ENCODE measurements at regions not wholly inside any gene's neighbourhood (a gene's known extent, or its start where the extent isn't known, plus 50 kb on each side); places are given as distances from the start of the nearest gene placed in this dataset.
A peak's percentile ranks its signal among the peaks of the same experiment; 100 is the strongest.
"Not testable (repeated sequence)": the region's sequence is repeated elsewhere in the genome, so short reads cannot be mapped to it uniquely, and the experiment has no call there.

DNA sequence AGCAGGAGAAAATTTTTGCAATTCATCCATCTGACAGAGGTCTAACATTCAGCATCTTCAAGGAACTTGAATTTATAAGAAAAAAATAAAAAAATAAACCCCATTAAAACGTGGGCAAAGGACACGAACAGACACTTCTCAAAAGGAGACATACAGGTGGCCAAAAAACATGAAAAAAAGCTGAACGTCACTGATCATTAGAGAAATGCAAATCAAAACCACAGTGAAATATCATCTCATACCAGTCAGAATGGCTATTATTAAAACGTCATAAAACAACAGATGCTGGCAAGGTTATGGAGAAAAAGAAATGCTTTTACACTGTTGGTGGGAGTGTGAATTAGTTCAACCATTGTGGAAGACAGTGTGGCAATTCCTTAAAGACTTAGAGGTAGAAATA is 209.2 kb downstream of the SPRY1 start:
- not testable (repeated sequence) for DNase-seq

DNA sequence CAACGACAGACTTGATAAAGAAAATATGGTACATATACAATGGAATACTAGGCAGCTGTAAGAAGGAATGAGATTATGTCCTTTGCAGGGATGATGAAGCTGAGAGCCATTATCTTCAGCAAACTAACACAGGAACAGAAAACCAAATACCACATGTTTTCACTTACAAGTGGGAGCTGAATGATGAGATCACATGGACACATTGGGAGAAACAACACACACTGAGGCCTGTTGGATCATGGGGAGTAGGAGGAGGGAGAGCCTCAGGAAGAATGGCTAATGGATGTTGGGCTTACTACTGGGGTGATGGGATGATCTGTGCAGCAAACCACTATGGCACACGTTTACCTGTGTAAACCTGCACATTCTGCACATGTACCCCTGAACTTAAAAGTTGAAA is 209.7 kb downstream of the SPRY1 start:
- DNase-seq, result no peak

DNA sequence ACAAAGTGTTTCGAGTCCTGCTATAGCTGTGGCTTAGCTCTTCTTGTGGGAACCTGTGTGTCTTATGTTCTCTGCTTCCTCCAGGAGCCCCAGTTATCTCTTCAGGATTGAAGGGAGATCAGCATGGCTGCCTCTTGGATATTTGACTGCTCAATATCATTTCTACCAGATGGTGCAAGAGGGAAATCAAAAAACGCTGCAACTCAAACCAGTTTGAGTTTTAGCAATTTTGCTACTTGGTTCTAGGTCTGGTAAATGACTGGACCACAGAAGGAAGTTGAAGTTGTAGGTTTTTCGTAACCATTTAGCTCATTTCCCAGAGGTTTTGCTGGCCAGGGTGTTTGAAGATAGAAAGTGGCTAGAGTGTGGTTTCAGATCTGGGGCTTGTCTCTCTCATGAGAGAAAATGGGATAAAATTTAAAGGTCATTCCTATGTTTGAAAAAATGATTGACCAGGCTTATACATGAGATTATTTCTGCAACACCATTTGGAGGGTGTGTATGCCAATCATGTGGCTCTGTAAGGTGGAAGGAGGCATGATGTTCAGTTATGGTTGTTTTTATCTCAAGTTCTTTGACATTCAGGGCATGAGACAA is 210.4 kb downstream of the SPRY1 start:
- DNase-seq, result peak; percentile 42

DNA sequence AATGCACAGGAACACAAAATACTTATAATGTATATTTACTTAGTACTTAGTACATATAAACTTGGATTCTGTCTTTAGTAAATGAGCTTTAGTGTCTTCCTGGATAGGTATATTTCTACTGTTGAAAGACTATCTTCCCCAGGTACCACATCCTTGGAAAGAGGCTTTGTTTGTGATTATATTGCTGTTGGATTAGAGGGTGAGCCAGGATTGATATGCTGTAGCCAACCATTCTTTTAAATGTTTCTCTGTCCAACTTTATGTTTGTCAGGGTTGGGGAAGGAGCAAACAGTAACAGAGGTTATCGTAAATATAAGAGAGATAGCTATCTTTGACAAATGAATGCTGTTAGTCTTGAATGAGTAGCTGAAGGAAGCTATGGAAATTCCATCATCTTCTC is 213.2 kb downstream of the SPRY1 start:
- DNase-seq, result no peak

DNA sequence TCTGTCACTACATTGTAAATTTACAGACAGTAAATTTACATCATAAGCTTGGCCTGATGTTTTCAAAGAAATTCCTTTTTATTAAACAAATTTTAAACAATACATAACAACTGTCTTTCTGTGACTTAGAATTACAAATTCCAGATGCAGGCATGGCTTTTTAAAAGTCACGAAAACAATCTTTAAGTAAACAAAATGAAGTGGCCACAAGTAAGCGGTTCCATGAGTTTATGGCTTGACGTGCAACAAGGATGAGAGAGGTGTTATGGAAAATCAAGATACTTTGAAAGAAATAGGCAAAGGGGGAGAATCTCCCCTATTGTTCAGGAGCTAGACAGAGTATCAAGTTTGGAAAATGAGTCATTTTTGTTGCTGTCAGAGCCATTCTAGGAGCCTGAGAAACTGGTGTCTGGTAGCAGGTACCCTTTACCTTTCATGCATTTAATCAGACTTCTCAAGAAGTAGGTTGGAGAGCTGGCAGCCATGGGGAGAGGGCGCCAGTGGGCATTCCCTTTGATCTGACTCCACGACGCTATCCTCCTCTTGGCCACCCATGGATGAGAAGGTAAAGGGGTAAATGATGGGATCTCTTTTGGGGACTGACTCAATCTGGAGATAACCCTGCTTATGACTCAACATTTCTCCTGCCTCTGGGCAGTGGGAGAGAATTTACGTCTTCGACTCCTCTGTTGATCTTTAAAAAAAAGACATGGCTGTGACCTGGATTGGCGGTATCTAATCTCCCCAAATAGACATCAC is 217.2 kb downstream of the SPRY1 start:
- no peak for DNase-seq

DNA sequence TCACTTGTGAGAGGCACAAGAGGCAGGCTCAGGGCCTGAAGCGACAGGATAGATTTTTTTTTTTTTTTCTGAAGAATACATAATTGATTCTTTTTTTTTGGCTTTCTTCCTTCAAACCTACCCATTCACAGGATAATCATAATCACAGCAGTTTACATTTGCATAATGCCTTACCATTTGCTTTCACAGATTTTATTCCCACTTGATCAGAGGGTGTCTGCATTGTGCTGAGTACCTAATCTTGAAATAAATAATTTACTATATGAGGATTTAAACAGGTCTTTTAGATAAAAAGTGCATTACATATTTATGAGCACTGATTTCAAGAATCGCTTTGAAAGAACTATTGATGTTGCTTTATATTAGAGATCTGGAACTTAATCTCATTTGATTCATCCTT is 219.3 kb downstream of the SPRY1 start:
- no peak for DNase-seq

DNA sequence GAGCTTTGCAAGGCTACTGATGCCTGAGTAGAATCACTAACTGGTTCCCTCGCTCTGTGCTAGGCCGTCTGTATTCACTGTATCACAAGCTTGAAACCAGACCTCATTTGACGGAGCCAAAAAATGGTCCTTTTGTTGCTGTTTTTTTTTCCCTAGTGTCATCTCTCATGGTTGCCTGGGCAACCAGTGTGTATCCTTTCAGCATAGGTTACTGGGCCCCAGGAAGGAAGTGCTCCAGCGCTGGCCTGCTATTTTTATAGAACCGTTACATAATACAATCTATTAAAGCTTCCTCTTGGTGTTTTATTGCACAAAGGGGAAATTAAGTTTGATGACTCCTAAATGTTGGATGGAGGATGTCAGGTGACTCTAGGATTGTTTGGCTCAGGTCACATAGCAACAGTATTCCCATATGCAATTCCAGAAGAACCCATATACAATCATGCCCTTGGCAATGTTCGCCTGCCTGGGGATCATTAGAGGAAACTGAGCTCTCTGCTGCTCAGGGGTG is 220.4 kb downstream of the SPRY1 start:
- DNase-seq, result no peak

DNA sequence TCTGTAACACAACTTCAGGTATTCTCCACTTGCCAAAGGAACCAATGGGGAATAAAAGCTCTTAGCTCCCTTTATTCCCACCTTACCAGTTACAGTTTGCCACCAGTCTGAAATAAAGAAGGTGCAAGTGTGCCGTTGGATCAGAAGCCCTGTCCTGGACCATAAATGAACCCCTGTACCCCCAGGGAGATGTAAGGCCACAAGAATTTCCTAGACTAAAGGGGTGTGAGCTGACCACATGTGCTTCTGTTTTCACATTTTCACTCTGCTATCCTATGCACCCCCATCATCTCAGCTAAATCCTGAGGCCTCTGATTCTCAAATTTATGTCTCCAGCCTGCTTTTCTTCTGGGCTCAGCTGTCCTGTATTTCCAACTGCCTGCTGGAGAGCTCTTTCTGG is 221.2 kb downstream of the SPRY1 start:
- DNase-seq, result no peak

DNA sequence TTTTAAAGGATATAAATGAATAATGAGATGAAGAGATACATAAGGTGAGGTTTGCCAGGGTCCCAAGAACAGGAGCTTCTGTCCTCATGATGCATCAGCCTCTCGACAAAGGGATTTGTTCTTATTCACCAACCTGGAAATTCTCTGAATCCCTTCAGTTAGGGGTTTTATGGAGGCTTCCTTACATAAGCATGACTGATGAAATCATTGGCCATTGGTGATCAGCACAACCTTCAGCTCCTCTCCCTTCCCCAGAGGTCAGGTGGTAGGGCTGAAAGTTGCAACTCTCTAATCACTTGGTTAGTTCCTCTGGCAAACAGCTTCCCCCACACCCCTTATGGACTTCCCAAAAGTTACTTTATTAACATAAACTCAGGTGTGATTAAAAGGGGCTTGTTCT is 222.0 kb downstream of the SPRY1 start:
- no peak for DNase-seq

DNA sequence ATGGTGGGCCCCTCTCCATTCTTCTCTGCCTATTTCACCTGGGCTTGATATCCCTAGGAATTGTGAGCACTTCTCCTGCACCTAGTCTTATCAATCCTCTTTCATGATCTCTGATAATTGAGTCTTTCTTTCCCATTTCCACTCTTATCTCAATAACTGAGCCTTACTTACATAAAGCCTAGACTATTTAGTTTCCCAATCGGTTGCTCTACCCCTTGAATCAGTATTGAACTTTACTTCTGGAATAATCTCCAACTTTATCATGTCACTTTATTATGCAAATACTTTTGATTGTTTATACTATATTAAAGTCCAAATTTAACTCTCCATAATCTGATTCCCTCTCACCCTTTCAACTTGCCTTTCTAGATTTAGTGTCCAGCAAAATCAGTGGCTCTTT is 222.7 kb downstream of the SPRY1 start:
- no peak for DNase-seq

DNA sequence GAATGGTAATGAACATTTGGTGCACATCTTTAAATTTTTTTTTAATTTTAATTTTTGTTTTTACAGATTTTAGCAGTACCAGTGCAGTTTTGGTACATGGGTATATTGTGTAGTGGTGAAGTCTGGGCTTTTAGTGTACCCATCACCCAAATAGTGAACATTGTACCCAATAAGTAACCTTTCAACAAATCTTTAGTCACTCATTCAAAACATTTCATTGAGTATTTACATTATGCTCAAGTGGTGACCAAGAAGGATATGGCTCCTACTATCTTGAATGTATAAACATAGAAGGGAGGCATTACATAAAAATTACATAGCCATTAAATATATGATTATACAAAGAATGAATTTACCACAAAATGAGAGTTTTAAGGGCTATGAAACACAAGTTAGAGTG is 223.3 kb downstream of the SPRY1 start:
- no peak for DNase-seq

DNA sequence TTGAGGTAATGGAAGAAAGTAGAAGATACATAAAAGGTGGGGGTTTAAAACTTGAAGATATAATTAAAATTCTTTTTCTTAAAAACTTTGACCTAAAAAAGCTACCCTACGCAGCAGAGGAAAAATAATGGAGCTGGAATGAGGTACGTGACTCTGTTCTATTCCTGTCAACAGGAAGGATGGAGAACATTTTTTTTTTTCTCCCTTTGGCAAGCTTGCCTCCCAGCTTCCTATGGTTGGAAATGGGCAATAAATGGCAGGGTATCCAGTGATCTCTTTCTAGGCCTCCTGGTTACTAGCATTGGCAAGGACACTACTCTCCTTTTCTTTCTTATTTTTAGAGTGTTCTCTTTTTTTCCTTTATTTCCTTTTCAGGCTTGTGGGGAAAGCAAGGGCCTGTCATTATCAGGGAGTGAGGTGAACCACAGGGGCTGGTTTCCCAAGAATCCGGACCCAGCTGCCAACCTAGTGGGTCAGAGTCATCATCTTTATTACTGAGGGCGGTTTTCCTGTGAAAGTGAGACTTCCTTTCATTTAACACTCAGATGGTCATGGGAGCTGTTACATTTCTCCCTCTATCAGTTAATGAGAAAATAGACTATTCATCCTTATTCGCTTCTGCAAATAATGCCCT is 224.6 kb downstream of the SPRY1 start:
- DNase-seq, result no peak

DNA sequence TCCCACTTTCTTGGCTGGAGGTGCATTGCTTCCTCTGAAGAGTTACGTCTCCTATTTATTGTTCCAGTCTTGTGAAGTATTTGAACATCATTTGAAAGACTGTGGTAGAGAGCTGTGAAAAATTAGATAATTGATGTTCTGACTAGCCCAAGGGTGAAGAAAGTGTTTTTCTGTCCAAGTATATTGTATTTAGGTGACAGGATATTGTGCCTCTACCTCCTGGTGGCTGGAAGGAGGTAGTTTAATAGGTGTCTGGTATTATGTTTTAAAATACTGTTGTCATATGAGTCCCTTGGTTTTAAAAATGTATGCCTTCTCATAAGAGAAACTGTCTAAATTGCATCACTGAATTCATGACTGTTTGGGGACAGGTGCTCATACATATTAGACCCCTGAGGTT is 226.0 kb downstream of the SPRY1 start:
- no peak for DNase-seq

DNA sequence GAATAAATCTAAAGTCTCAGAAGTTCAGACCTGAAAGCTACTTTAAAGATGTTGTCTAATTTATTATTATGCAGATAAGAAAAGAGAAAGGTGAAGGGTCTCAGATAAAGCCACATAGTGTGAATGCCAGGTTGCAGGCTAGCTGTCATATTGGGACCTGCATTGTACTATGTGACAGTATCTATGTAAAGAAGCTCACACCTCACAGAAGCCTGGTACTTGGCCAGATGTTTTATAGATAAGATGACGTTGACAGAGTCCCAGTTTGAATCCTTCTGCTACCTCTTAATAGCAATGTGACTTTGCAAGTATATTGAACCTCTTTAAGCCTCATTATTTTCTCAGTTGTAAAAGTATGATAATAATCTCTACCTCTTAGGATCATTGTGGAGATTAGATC is 227.0 kb downstream of the SPRY1 start:
- no peak for DNase-seq

DNA sequence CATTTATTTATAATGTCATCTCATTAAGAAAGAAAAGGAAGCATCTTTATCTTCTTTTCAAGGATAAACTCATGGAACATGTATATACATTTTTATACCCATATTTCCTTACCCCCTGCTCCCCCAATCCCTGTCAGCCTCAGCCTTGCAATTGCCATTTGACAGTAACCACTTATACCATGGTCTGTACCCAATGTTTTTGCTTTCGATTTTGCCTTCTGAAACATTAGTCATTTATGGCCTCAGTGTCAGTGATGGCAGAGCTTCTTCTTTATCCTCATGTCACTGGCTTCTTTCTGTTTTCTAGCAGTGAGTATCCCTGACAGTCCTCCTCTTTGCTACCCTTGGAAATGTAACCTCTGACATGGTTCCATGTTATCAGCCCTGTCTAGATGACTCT is 228.4 kb downstream of the SPRY1 start:
- DNase-seq, result peak; percentile 24

DNA sequence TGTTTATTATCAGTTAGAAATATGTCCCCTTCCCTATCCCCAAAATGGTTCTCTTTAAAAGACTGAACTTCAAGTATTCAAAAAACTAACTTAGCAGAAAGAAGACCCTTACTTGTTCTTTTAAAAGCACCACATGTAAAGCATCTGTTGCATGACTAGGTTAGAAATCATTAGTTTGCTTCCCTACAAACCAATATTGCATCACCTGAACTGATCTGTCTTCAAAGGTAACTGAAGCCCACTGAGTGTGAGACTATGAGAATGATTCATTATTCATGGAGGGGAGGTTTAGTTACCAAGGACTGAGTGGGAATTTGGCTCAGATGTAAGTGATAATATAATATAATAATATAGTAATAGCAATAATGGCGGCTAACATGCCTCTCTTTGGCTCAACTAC is 231.7 kb downstream of the SPRY1 start:
- DNase-seq, result no peak

DNA sequence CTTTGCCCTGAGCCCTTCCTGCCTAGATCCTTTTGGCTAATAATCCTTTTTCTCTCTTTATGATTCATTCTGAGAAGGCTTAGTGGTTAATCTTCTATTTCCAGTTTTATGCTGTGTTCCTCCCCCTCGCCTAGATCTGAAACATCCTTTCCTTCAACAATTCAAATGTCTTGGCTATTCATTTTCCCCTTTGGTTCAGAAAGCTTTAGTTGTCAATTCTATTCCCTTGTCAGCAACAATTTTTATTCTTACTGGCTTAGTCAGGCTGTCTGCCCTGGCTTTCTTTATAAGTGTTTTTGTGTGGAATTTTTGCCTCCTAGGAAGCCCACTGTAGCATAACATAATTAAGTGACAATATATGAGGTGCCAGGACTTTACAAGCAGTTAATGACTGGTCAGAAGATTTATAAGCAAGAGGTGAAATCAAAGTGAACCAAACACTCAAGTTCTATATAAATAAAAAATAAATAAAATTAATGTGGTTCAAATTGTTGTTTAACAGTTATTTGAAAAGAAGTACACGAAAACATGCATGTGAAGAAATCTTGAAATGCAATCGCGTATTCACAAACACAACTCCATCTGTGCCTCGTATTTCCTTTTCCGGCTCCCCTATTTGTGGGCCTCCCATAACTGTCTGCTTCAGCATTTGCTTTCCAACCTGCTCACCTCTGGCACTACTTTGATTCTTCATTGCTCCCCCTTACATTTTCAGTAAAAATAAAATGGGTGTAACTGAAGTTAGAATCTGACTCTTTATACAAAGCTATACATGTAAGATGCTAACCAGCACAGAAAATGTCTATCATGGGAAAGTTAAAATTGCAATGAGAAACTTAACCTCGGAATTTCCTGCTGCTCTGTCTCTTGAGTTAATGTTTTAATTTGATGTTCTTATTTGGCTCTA is 235.4 kb downstream of the SPRY1 start:
- DNase-seq, result no peak

DNA sequence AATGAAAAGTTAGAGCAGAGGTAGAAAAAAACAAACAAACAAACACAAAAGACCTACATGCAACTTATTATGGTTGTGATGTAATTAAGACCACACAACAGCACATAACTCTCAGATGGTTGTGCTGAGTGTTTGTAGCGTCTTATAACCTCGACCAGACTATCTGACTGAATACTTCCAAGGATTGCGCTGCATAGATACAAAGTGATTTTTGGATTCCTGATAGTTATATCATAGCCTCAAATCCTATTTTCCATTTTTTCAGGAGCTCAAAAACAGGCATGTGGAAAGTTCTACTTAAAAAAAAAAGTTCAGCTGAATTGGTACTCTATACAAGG is 236.1 kb downstream of the SPRY1 start:
- DNase-seq, result no peak

DNA sequence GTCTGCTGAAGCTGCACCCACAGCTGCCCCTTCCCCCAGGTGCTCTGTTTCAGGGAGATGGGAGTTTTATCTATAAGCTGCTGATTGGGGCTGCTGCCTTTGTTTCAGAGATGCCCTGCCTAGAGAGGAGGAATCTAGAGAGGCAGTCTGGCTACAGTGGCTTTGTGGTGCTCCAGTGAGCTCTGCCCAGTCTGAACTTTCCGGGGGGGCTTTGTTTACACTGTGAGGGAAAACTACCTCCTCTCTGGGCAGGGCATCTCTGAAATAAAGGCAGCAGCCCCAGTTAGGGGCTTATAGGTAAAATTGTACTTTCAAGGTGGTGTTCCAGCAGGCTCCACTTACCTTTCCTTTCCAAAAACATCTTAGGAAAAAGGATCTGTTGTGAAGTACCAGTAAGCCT is 242.2 kb downstream of the SPRY1 start:
- no peak for DNase-seq

DNA sequence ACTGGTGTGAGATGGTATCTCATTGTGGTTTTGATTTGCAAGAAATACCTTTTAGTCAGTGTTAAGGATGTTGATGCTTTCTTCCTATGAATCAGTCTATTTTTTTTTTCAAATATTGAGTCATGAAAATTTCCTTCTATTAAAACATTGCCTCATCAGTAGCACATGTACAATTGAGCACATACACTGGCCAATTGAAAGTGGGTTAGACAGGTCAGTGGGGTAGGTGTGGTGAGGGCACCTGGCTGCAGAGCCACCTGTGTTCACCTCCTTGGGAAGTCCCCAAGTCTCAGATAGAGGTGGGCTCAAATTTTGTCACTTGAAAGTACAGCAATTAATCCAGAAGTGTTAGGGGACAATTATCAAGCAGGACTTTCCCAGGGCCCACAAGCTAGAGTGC is 243.7 kb downstream of the SPRY1 start:
- no peak for DNase-seq

DNA sequence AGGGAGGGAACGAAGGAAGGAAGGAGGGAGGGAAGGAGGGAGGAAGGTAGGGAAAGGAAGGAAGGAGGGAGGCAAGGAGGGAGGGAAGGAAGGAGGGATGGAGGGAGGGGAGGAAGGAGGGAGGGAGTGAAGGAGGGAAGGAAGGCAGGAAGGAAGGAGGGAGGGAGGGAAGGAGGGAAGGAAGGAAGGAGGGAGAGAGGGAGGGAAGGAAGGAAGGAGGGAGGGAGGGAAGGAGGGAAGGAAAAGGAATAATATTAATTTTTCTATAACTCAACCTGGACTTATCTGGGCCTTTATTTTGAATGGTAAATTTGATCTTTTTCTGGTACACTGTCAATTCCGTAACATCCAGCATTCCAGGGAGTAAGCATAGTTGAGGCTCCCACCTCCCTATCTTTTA is 244.2 kb downstream of the SPRY1 start:
- no peak for DNase-seq

DNA sequence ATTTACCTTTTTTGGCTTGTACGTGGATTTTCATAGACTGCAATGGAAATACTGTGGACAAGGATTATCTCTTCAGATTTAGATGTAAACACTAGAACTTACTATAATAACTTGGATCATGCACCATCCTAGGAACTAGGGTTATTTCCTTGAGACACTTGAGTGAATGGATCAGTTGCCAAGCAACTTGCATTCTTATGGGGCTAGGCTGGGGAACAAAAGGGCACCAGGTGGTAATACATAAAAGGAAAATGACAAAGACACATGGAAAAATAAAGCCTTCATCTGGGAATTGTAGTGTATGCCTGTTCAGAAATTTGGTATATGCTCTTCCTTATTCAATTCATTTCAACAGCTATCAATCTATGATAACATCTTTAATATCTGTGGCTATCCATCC is 247.1 kb downstream of the SPRY1 start:
- DNase-seq, result no peak

DNA sequence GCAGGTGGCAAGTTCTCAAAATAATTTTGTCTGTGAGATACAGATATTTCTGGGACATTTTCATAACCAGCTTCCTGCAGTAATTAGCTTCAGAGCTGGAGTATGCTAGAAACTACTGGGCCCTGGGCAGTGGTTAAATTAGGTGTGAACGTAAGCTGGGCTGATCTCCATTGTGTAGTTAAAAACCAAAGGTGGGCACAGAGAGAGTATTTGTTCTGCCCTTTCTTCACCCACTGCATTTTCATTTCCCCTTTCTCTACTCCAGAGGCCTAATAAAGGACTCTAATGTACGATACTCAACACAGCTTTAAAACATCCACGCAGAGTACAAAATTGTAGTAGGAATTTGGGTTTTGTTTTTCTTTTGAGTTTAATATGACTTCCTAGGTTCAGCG is 252.7 kb downstream of the SPRY1 start:
- DNase-seq, result no peak

Measured in activated CD4-positive, alpha-beta T cell treated with anti-CD3 and anti-CD28 coated beads, Interleukin-2, amount 50 U/mL, for 16 hours (primary cell).